ENCODE measurements at regions not wholly inside any gene's neighbourhood (a gene's known extent, or its start where the extent isn't known, plus 50 kb on each side); places are given as distances from the start of the nearest gene placed in this dataset.
A peak's percentile ranks its signal among the peaks of the same experiment; 100 is the strongest.

- DNase-seq = no peak
Observed at GRCh38 chr2:142218471-142218870, 87.7 kb upstream of the LRP1B start.

GRCh38 chr2:142217804-142218203 lies 87.0 kb upstream of the LRP1B start:
- DNase-seq = no peak

DNA sequence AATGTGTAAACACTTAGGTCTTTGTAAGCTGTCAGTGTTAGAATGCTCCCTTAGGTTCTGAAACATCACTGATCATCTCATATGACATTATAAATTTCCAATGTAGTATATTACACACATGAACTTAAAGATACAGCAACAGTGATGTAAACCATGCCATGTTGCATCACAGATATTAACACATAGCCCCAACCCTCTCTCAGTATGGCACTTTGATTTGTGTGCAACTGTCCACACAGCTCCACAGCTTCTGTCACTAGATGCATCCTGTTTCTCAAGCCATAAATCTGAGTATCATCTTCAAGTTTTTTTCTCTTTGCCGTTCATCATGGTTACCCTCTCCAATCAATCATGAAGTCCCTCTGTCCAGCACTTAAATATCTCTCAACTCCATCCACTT lies 69.2 kb upstream of the LRP1B start:
- DNase-seq = no peak

- no peak for DNase-seq
Observed at GRCh38 chr2:142199073-142199472, 68.3 kb upstream of the LRP1B start.

- DNase-seq = no peak
Observed at GRCh38 chr2:142190805-142191204, 60.0 kb upstream of the LRP1B start.

DNA sequence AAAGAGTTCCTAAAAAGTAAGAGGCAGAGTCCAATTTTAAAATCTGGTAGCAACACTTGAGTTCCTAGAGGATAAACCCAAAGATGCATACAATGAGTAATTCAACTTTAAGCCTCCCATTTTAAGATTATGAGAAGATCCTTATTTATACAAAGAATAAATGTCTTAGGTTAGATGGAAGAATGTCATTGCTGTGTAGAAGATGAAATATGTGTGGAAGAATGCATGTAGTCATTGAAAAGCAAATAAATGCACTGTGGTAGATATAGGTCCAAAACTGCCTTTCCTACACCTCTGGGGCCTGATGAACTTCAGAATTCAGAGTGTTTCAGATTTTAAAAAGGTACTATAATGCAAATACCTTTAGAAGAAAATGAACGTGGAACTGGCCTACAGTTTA lies 58.7 kb upstream of the LRP1B start:
- no peak for DNase-seq

GRCh38 chr2:142188562-142188961 lies 57.7 kb upstream of the LRP1B start:
- no peak for DNase-seq

- DNase-seq = peak in 1 of 2 experiments; percentile 32
Observed at GRCh38 chr2:142180820-142181533, 50.2 kb upstream of the LRP1B start.
